ENCODE measurements at regions not wholly inside any gene's neighbourhood (a gene's known extent, or its start where the extent isn't known, plus 50 kb on each side); places are given as distances from the start of the nearest gene placed in this dataset.

DNA sequence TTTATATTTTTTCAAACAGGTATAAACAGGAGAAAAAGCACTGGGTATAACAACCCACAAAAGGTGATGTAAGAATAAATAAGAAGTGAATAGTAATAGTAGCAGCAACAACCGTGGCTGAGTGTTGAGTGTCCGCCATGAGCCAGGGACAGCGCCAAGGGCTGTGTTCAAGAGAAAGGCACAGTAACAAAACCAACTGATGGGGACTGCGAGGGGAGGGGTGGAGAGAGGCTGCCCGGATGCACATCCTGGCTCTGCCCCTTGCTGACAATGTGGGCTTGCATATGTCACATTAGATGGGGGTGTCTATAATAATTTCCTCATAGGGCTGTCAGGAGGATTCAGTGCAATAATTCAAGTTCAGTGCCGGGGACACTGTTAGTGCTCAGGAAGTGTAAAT lies 912.4 kb downstream of the VRK1 start:
- H3K4me3 ChIP-seq (ENCODE audit: low read depth, low read length): no peak overlapping the region
- TF ChIP-seq, protein P1, sequence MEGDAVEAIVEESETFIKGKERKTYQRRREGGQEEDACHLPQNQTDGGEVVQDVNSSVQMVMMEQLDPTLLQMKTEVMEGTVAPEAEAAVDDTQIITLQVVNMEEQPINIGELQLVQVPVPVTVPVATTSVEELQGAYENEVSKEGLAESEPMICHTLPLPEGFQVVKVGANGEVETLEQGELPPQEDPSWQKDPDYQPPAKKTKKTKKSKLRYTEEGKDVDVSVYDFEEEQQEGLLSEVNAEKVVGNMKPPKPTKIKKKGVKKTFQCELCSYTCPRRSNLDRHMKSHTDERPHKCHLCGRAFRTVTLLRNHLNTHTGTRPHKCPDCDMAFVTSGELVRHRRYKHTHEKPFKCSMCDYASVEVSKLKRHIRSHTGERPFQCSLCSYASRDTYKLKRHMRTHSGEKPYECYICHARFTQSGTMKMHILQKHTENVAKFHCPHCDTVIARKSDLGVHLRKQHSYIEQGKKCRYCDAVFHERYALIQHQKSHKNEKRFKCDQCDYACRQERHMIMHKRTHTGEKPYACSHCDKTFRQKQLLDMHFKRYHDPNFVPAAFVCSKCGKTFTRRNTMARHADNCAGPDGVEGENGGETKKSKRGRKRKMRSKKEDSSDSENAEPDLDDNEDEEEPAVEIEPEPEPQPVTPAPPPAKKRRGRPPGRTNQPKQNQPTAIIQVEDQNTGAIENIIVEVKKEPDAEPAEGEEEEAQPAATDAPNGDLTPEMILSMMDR (IDR thresholded peaks at IDR 0.05; ENCODE audit: insufficient read depth, low read length, missing control alignments): no peak
- DNase-seq (ENCODE audit: low read depth, low spot score): no peak
- POLR2A ChIA-PET: no interaction called here
- CTCF ChIA-PET: no interaction called here

DNA sequence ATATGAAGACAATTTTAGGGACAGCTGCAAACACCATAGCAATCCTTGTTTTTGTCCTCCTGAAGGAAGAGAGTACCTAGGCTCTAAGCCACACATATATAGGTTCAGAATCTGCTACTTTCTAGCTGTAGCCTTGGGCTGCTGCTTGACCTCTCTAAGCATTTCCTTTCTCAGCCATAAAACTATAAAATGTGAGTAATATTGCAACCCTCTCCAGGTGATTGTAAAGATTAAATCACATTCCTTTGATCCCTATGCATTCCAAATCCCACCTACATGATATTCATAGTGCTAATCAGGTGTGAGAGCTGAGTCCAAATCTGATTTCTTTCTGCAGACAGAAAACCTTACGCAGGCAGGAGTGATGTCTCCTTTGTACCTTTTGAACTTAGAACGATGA lies 913.5 kb downstream of the VRK1 start:
- DNase-seq (ENCODE audit: low read depth, low spot score): no peak
- TF ChIP-seq, protein P1 (IDR thresholded peaks at IDR 0.05; ENCODE audit: insufficient read depth, low read length, missing control alignments): no peak
- POLR2A ChIA-PET: no interaction called here
- CTCF ChIA-PET: no interaction called here
- no peak overlapping the region for H3K4me3 ChIP-seq (ENCODE audit: low read depth, low read length)

DNA sequence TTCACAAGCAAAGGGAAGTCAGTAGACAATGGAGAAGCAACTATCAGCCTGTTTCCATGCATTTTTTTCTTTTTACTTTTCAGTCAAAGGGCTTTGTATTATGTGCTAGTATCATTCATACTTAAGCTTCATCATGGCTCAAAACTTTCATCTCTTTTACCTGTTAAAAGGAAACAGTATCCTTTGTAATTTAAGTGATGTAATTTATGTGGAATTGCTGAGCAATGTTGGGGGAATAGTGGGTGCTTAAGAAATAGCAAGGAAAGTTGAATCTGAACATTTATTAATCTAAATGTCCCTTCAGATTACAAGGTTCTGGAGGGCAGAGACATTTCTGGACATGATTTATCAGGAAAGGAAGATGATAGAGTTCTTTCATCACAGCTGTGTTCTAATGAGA lies 915.3 kb downstream of the VRK1 start:
- DNase-seq (ENCODE audit: low read depth, low spot score): no peak

DNA sequence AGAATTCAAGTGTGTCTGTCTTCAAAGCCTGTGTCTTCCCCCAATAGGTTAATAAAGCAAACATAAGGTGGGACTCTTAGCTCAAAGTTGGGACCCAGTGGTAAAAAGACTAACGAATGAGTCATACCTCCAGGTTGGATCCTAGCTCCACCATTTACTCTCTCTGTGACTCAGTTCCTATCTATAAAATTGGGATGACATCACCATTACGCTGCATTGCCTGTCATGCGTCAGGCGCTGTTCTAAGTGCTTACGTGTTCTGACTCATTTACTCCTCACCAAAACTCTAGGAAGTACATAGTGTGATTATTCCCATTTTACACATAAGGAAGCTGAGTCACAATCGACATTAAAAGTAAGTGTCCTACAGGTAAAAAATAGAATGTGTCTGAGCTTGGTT lies 915.8 kb downstream of the VRK1 start:
- DNase-seq (ENCODE audit: low read depth, low spot score): no peak

More for the DNA sequence above, 915.3 kb downstream of the VRK1 start:
- ChIA-PET CTCF (no interaction called here), POLR2A (no interaction called here)
- TF ChIP-seq, protein P1 (IDR thresholded peaks at IDR 0.05; ENCODE audit: insufficient read depth, low read length, missing control alignments): no peak
- H3K4me3 ChIP-seq (ENCODE audit: low read depth, low read length): no peak overlapping the region

DNA sequence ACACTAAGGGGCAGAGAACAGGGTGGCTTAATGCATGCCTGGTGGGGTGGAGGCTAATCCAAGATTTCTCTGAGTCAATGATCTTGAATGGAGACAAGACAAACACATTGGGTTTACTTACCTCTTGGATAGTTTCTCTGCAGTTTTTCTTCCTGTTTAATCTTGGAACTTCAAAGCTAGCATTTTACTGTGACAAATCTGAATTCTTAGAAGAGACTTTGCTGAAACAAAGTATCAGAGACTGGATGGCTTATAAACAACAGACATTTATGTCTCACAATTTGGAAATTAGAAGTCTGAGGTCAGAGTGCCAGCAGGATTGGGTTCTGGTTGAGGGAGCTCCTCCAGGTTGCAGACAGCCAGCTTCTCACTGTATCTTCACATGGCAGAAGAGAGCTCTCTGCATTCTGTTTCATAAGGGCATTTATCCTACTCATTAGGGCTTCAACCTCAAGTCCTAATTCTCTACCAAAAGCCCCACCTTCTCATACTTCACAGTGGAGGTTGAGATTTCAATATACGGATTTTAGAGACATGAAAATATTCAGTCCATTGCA lies 921.8 kb downstream of the VRK1 start:
- H3K4me3 ChIP-seq (ENCODE audit: low read depth, low read length): no peak overlapping the region
- POLR2A ChIA-PET: no interaction called here
- CTCF ChIA-PET: no interaction called here
- TF ChIP-seq, protein P1 (IDR thresholded peaks at IDR 0.05; ENCODE audit: insufficient read depth, low read length, missing control alignments): no peak
- DNase-seq (ENCODE audit: low read depth, low spot score): no peak

More for the DNA sequence above, 915.8 kb downstream of the VRK1 start:
- CTCF ChIA-PET: no interaction called here
- POLR2A ChIA-PET: no interaction called here
- TF ChIP-seq, protein P1 (IDR thresholded peaks at IDR 0.05; ENCODE audit: insufficient read depth, low read length, missing control alignments): no peak
- no peak overlapping the region for H3K4me3 ChIP-seq (ENCODE audit: low read depth, low read length)

DNA sequence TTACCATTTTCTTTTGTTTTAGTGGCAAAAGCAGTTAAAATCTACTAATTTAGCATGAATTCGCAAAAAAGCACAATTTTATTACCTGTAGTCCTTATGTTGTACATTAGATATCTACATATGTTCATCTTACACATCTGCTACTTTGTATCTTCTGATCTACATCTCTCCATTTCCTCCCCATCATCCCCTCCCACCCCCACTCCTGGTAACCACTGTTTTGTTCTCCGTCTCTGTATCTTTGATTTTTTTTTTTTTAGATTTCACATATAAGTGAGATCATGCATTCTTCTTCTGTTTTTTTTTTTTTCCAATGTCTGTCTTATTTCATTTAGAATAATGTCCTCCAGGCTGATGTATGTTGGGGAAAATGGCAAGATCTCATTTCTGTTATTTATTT lies 922.7 kb downstream of the VRK1 start:
- TF ChIP-seq, protein P1 (IDR thresholded peaks at IDR 0.05; ENCODE audit: insufficient read depth, low read length, missing control alignments): no peak
- POLR2A ChIA-PET: no interaction called here
- CTCF ChIA-PET: no interaction called here

More for the DNA sequence above, 922.7 kb downstream of the VRK1 start:
- H3K4me3 ChIP-seq (ENCODE audit: low read depth, low read length): no peak overlapping the region
- no peak for DNase-seq (ENCODE audit: low read depth, low spot score)

Data from AG04449 (cell line).